ENCODE measurements at regions not wholly inside any gene's neighbourhood (a gene's known extent, or its start where the extent isn't known, plus 50 kb on each side); places are given as distances from the start of the nearest gene placed in this dataset.

- TF ChIP-seq CTCF (IDR thresholded peaks at IDR 0.05; ENCODE audit: control insufficient read depth, insufficient read depth, low read depth, low read length, missing control alignments) = no peak
- no peak for DNase-seq (ENCODE audit: low read depth)
- no peak overlapping the region for H3K4me3 ChIP-seq (ENCODE audit: control insufficient read depth, low read depth, low read length)
Measured at GRCh38 chr14:58875613-58876012, 237.9 kb downstream of the DACT1 start.

- TF ChIP-seq CTCF (IDR thresholded peaks at IDR 0.05; ENCODE audit: control insufficient read depth, insufficient read depth, low read depth, low read length, missing control alignments) = no peak
- peak; percentile 74 for DNase-seq (ENCODE audit: low read depth)
- no peak overlapping the region for H3K4me3 ChIP-seq (ENCODE audit: control insufficient read depth, low read depth, low read length)
Measured at GRCh38 chr14:58876608-58877007, 238.8 kb downstream of the DACT1 start.

- no peak for TF ChIP-seq CTCF (IDR thresholded peaks at IDR 0.05; ENCODE audit: control insufficient read depth, insufficient read depth, low read depth, low read length, missing control alignments)
- no peak for DNase-seq (ENCODE audit: low read depth)
- no peak overlapping the region for H3K4me3 ChIP-seq (ENCODE audit: control insufficient read depth, low read depth, low read length)
Measured at GRCh38 chr14:58878439-58879139, 240.8 kb downstream of the DACT1 start.

- TF ChIP-seq CTCF (IDR thresholded peaks at IDR 0.05; ENCODE audit: control insufficient read depth, insufficient read depth, low read depth, low read length, missing control alignments) = no peak
- no peak for DNase-seq (ENCODE audit: low read depth)
- no peak overlapping the region for H3K4me3 ChIP-seq (ENCODE audit: control insufficient read depth, low read depth, low read length)
Measured at GRCh38 chr14:58881433-58881832, 243.7 kb downstream of the DACT1 start.

GRCh38 chr14:58882577-58883018 lies 244.8 kb downstream of the DACT1 start:
- TF ChIP-seq CTCF (IDR thresholded peaks at IDR 0.05; ENCODE audit: control insufficient read depth, insufficient read depth, low read depth, low read length, missing control alignments) = no peak
- H3K4me3 ChIP-seq (ENCODE audit: control insufficient read depth, low read depth, low read length) = no peak overlapping the region
- DNase-seq (ENCODE audit: low read depth) = peak; percentile 93

GRCh38 chr14:58884442-58884841 lies 246.7 kb downstream of the DACT1 start:
- peak; percentile 5 for TF ChIP-seq CTCF (IDR thresholded peaks at IDR 0.05; ENCODE audit: control insufficient read depth, insufficient read depth, low read depth, low read length, missing control alignments)
- DNase-seq (ENCODE audit: low read depth) = no peak
- no peak overlapping the region for H3K4me3 ChIP-seq (ENCODE audit: control insufficient read depth, low read depth, low read length)
